HG03045 (cell line): ENCODE measurements at regions not wholly inside any gene's neighbourhood (a gene's known extent, or its start where the extent isn't known, plus 50 kb on each side); places are given as distances from the start of the nearest gene placed in this dataset.

Source experiments
- ATAC-seq: cut with Tn5 transposase; IDR thresholded peaks from one replicate; pipeline ENCODE4 v1.9.1; 2021; ENCODE audit warnings: mild to moderate bottlenecking, moderate library complexity; ENCODE audit not compliant: unreplicated experiment

- ATAC-seq: no peak
Measured at GRCh38 chr2:71749671-71750101, 296.3 kb downstream of the DYSF start.

GRCh38 chr2:71748227-71748626 is 294.9 kb downstream of the DYSF start:
- no peak for ATAC-seq

DNA sequence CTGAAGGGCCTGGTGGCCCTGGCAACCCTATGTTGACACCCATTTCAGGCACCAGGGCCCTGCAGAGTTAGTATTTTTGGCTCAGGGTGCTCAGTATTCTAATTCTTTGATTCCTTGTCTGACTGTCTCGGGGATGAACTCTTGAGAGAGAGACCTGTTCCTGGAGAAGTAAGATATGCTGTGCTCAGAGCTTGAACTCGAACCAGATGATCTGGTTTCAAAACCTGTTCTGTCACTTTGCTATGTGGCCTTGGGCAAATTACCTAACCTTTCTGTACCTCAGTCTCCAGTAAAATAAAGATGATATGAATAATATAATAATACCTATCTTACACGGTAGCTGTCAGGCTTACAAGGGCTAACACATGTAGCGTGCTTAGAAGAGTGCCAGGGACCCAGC is 294.2 kb downstream of the DYSF start:
- no peak for ATAC-seq

DNA sequence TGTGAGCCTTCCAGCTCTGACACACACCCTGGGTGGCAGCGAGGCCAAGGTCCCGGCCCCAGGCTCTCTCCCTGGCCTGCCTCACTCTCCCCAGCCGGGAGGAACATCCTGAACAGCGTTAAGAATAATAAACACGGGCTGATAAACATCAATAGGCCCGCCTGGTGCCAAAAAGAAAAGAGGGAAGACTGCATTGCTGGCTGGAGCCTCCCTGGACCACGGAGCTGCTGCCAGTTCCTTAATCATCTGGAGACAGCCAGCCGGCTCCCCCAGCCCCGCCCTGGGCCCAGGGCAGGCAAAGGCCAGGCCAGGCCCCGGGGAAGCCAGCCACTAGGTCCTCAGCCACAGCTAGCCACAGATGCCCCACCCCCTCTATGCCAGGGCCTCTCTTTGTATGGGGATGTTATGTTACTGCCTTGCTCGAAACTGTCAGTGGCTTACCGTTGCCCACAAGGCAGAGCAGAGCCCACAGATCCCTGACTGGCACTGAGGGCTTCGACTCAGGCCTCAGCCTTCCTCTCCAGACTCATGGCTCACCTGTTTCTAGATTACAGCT is 293.7 kb downstream of the DYSF start:
- no peak for ATAC-seq

DNA sequence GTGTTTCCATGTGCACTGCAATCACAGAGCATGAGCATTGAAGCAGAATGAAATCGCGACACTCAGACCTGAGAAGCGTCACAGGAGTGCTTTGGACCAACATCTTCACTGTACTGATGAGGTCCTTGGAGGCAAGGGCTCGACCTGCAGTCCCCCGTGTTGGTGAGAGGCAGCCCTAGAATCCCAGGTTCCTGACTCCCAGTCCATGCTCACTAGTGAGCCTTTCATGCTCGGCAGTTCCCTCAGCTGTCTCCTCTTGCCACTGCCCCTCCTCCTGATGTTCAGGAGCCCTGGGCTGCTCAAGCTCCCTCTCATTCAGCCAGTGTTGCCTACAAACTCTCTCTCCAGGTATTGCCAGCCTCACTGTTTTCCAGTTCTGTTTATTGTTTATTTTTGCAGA is 291.4 kb downstream of the DYSF start:
- ATAC-seq: no peak

DNA sequence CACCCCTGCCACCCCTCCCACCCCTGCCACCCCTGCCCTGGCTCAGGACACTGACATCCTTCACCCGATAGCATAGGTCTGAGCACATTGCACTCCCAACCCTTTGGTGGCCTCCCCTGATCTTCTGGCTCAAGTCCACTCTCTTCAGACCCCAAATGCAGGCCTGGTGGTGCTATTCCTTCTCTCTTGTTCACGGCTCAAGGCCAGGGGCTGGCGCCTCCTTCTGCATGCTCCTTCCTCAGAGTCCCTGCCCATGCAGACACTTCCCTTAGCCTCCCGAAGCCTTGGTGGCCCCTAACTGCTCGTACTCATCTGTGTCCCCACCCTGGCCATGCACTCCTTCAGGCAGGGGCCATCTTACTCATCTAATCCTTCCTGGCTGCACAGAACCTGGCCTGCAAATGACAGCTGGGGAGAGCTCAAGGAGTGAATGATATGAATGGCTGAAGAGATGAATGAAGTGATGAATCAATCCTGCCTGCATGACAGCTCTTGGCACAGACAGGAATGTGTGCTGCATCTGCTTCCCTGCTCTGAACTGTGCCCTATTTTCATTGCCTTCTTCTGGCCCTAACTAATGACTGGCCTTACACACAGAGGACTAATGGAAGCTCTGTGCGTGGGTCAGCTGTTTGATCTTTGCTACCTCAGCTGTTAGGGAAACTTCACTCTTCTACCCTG is 290.8 kb downstream of the DYSF start:
- no peak for ATAC-seq

DNA sequence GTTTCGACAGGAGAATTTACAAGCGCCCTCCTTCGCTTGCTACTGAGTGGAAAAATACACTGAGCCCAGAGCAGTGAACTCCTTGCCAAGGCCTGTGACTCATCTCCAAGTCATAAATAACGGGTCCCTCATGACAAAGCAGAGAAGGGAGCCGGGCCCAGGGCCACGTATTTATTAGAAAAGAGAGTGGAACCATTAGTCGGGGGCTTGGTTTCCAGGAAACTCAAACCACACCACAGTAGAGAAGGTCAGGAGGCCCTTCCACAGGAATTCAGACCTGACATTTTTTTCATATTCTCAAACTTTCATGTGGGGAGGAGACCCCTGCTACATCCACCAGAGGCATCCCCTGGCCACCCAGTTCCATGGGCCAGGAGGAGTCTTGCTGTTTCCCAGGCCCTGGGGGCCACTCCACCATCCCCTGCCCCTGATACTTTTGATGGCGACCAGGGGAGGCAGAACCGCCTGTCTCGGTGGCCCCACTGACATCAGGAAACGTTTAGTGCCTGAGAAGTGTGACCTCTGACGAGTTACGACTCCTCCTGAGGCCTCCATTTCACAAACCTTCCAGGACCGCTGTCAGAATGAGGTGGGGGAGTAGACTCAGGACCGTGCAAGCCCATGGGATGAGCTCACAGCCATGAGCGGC is 289.7 kb downstream of the DYSF start:
- ATAC-seq: no peak

DNA sequence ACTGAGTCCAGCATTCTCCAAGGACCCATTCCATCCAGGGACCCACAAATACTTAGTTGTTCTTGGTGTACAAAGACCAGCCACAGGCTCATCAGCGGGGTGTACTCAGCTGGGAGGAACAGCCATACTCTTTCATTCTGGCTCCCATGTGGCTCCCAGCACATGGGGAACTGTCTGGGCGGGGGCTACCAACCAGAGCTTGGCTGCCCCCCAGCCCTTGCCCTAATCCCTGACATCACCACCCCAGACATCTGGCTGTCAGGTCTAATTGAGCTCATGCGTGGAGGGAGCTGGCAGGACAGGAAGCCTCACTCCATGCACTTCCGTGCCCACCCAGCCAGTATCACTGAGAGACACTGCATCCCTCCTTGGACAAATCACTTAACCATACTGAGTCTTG is 283.6 kb downstream of the DYSF start:
- ATAC-seq: no peak

DNA sequence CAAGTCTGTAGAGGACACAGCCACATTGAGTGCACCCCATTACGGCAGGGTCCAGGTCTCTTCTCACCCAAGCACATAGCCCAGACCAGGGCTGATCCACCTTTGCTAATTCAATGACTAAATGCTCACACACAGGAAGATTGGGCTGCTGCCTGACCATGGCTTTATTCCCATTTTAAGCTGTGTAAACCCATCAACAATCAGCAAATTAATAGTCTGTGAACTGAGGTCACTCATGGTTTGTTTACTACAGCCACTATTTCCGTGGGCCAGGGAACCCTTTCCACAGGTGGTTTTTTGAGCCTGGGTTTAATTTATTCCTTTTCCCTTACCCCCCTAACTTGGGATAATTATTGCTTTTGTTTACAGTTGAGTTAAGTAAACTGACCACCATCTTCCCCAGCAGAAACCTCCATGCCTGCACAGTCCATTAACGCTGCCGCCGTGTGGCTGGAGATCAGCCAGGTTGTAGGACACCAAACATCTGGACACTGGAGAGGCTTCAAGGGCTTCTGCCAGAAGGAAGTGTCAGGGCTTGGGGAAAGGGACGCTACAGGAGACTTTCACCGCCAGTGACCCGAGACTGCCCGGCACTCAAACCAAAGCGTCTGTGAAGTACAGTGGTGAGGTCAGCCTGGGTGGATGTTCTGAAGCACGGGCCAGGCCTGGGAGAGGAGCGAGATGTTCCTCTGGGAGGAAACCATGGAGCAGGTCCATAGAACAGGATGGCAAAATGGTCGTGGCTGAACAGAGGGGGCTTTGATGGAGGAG is 282.9 kb downstream of the DYSF start:
- no peak for ATAC-seq
